Parathyroid adenoma (tissue), 2 donors: ENCODE measurements at regions not wholly inside any gene's neighbourhood (a gene's known extent, or its start where the extent isn't known, plus 50 kb on each side); places are given as distances from the start of the nearest gene placed in this dataset.

Experiments used
- H2AFZ ChIP-seq: fragments of 300-600 bp; sonication (generic); one replicate; pipeline ENCODE4 v1.7.0; 2017; ENCODE audit warnings: antibody characterized with exemption, mild to moderate bottlenecking
- H3K27ac ChIP-seq: fragments of 300-600 bp; sonication (generic); one replicate; pipeline ENCODE4 v1.7.0; 2017
- H3K27me3 ChIP-seq: fragments of 300-600 bp; sonication (generic); one replicate; pipeline ENCODE4 v1.7.0; 2017; ENCODE audit warnings: low read length; ENCODE audit not compliant: control insufficient read depth, insufficient read depth
- H3K36me3 ChIP-seq: fragments of 300-600 bp; sonication (generic); one replicate; pipeline ENCODE4 v1.7.0; 2017; ENCODE audit warnings: low read length; ENCODE audit not compliant: control insufficient read depth, insufficient read depth
- H3K4me1 ChIP-seq: fragments of 300-600 bp; sonication (generic); one replicate; pipeline ENCODE4 v1.7.0; 2017; ENCODE audit warnings: control low read depth
- H3K4me2 ChIP-seq: fragments of 300-600 bp; sonication (generic); one replicate; pipeline ENCODE4 v1.7.0; 2017; ENCODE audit warnings: low read length
- H3K4me3 ChIP-seq: fragments of 300-600 bp; sonication (generic); one replicate; pipeline ENCODE4 v1.7.0; 2017; ENCODE audit warnings: low read depth, low read length
- H3K79me2 ChIP-seq: fragments of 300-600 bp; sonication (generic); one replicate; pipeline ENCODE4 v1.7.0; 2017; ENCODE audit warnings: control low read depth
- H3K9ac ChIP-seq: fragments of 300-600 bp; sonication (generic); one replicate; pipeline ENCODE4 v1.7.0; 2017; ENCODE audit warnings: mild to moderate bottlenecking
- H3K9me3 ChIP-seq: fragments of 300-600 bp; sonication (generic); one replicate; pipeline ENCODE4 v1.7.0; 2017; ENCODE audit warnings: low read length; ENCODE audit not compliant: control insufficient read depth
- CTCF ChIP-seq: fragments of 300-600 bp; sonication (generic); IDR thresholded peaks from one replicate; pipeline ENCODE4 v1.7.0; 2017; ENCODE audit warnings: antibody characterized with exemption, mild to moderate bottlenecking
- donor health status: primary hyperparathyroidism.

- H3K79me2 ChIP-seq = no peaks in the 10 kb centered on the region
- no peak overlapping the region for H3K4me3 ChIP-seq
- H3K9ac ChIP-seq = no peak overlapping the region
- TF ChIP-seq CTCF = no peak
- no peak overlapping the region for H3K4me2 ChIP-seq
- H3K36me3 ChIP-seq = no peaks in the 10 kb centered on the region
- no peaks in the 10 kb centered on the region for H3K9me3 ChIP-seq
- no peak overlapping the region for H3K27ac ChIP-seq
- H2AFZ ChIP-seq = no peak overlapping the region
- H3K4me1 ChIP-seq = no peaks in the 10 kb centered on the region
- H3K27me3 ChIP-seq = no peaks in the 10 kb centered on the region
Measured at GRCh38 chr12:9334041-9334692, 126.0 kb upstream of the PZP start.

- no peak for TF ChIP-seq CTCF
- no peak overlapping the region for H3K4me2 ChIP-seq
- no peak overlapping the region for H3K9ac ChIP-seq
- H2AFZ ChIP-seq = no peak overlapping the region
- no peaks in the 10 kb centered on the region for H3K27me3 ChIP-seq
- no peaks in the 10 kb centered on the region for H3K4me1 ChIP-seq
- H3K79me2 ChIP-seq = no peaks in the 10 kb centered on the region
- no peaks in the 10 kb centered on the region for H3K9me3 ChIP-seq
- no peak overlapping the region for H3K27ac ChIP-seq
- H3K36me3 ChIP-seq = no peaks in the 10 kb centered on the region
- H3K4me3 ChIP-seq = no peak overlapping the region
Measured at GRCh38 chr12:9333161-9333560, 125.0 kb upstream of the PZP start.

GRCh38 chr12:9332564-9332963, 124.4 kb upstream of the PZP start:
- H3K9ac ChIP-seq = no peak overlapping the region
- TF ChIP-seq CTCF = no peak
- H3K79me2 ChIP-seq = no peaks in the 10 kb centered on the region
- H3K9me3 ChIP-seq = no peaks in the 10 kb centered on the region
- H3K4me3 ChIP-seq = no peak overlapping the region
- H3K4me1 ChIP-seq = no peaks in the 10 kb centered on the region
- no peaks in the 10 kb centered on the region for H3K36me3 ChIP-seq
- no peak overlapping the region for H2AFZ ChIP-seq
- no peak overlapping the region for H3K4me2 ChIP-seq
- no peak overlapping the region for H3K27ac ChIP-seq
- no peaks in the 10 kb centered on the region for H3K27me3 ChIP-seq

- no peaks in the 10 kb centered on the region for H3K36me3 ChIP-seq
- no peaks in the 10 kb centered on the region for H3K27me3 ChIP-seq
- H3K27ac ChIP-seq = no peak overlapping the region
- H2AFZ ChIP-seq = no peak overlapping the region
- no peaks in the 10 kb centered on the region for H3K9me3 ChIP-seq
- H3K4me3 ChIP-seq = no peak overlapping the region
- no peak overlapping the region for H3K4me2 ChIP-seq
- no peaks in the 10 kb centered on the region for H3K4me1 ChIP-seq
- TF ChIP-seq CTCF = peak; percentile 96
- no peak overlapping the region for H3K9ac ChIP-seq
- H3K79me2 ChIP-seq = no peaks in the 10 kb centered on the region
Measured at GRCh38 chr12:9331218-9331626, 123.0 kb upstream of the PZP start.

GRCh38 chr12:9329019-9329418, 120.8 kb upstream of the PZP start:
- H3K36me3 ChIP-seq = no peaks in the 10 kb centered on the region

More at GRCh38 chr12:9329019-9329418, 120.8 kb upstream of the PZP start:
- H3K4me1 ChIP-seq = no peaks in the 10 kb centered on the region
- no peak overlapping the region for H2AFZ ChIP-seq
- no peaks in the 10 kb centered on the region for H3K9me3 ChIP-seq
- no peaks in the 10 kb centered on the region for H3K79me2 ChIP-seq
- no peak overlapping the region for H3K27ac ChIP-seq
- H3K4me2 ChIP-seq = no peak overlapping the region
- no peaks in the 10 kb centered on the region for H3K27me3 ChIP-seq
- no peak overlapping the region for H3K4me3 ChIP-seq
- no peak overlapping the region for H3K9ac ChIP-seq
- no peak for TF ChIP-seq CTCF
